ENCODE measurements at regions not wholly inside any gene's neighbourhood (a gene's known extent, or its start where the extent isn't known, plus 50 kb on each side); places are given as distances from the start of the nearest gene placed in this dataset.

DNA sequence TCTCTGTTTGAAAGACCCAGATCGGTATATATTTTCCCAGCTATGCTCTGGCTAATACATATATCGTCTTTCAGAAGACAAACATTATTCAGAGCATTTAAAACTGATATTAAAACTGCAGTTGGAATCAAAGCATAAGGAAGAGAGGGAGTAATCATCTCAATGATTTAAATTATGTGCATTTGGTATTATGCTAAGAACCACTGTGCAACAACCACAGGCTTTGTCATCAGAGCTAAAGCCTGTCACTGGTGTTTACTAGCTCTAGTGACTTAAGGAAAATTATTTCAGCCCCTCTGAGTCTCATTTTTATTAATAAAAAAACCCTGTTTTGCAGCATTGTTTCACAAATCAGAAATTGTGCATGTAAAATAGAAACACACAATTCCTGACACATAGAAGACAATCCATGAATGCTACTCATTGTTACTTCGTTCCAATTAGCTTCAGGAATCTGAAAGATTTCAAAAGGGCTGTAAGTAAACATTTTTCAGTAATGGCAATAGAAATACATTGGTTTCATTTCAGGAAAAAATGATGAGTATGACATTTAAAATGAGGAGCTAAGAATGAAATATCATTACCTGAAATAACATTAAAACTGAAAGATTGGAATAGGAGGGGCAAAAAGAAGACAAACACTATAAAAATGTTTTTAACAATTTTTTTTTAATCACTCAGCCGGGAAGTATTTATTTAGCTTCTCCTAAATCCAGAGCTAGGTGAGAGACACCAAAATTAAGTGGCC is 136.5 kb upstream of the ADAMTS18 start:
- no peak for TF ChIP-seq EZH2 (IDR thresholded peaks at IDR 0.05)
- TF ChIP-seq, protein P1, sequence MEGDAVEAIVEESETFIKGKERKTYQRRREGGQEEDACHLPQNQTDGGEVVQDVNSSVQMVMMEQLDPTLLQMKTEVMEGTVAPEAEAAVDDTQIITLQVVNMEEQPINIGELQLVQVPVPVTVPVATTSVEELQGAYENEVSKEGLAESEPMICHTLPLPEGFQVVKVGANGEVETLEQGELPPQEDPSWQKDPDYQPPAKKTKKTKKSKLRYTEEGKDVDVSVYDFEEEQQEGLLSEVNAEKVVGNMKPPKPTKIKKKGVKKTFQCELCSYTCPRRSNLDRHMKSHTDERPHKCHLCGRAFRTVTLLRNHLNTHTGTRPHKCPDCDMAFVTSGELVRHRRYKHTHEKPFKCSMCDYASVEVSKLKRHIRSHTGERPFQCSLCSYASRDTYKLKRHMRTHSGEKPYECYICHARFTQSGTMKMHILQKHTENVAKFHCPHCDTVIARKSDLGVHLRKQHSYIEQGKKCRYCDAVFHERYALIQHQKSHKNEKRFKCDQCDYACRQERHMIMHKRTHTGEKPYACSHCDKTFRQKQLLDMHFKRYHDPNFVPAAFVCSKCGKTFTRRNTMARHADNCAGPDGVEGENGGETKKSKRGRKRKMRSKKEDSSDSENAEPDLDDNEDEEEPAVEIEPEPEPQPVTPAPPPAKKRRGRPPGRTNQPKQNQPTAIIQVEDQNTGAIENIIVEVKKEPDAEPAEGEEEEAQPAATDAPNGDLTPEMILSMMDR (IDR thresholded peaks at IDR 0.05) = no peak

All from neural progenitor cell (in vitro differentiated cells).